Neural cell (in vitro differentiated cells): ENCODE measurements at regions not wholly inside any gene's neighbourhood (a gene's known extent, or its start where the extent isn't known, plus 50 kb on each side); places are given as distances from the start of the nearest gene placed in this dataset.
"Not testable (repeated sequence)": the region's sequence is repeated elsewhere in the genome, so short reads cannot be mapped to it uniquely, and the experiment has no call there.

Source experiments
- H2AFZ ChIP-seq: fragments of 200-600, 300-800 bp; sonication (generic), shearing (Covaris generic); 2 replicates; pipeline ENCODE4 v1.6.0; 2014; ENCODE audit warnings: low read depth, mild to moderate bottlenecking, antibody characterized with exemption, low read length, moderate library complexity
- H3F3A ChIP-seq: fragments of 200-600 bp; shearing (Covaris generic); 2 replicates; pipeline ENCODE4 v1.6.1; 2016; ENCODE audit warnings: mild to moderate bottlenecking, moderate library complexity, mixed read lengths, antibody characterized with exemption, low read length; ENCODE audit not compliant: insufficient read depth, poor library complexity, severe bottlenecking
- H3K27ac ChIP-seq: fragments of 200-600, 300-800 bp; sonication (generic), shearing (Covaris generic); 2 replicates; pipeline ENCODE4 v1.5.1; 2014; ENCODE audit warnings: mild to moderate bottlenecking, low read length, moderate library complexity
- H3K27me3 ChIP-seq: fragments of 300-800, 200-600 bp; sonication (generic), shearing (Covaris generic); 2 replicates; pipeline ENCODE4 v1.6.0; 2014; ENCODE audit warnings: mild to moderate bottlenecking, low read depth, low read length, moderate library complexity; ENCODE audit not compliant: insufficient read depth
- H3K36me3 ChIP-seq: fragments of 300-800, 200-600 bp; sonication (generic), shearing (Covaris generic); 2 replicates; pipeline ENCODE4 v1.5.1; 2014; ENCODE audit warnings: mild to moderate bottlenecking, antibody characterized with exemption, low read length, moderate library complexity; ENCODE audit not compliant: insufficient read depth
- H3K4me2 ChIP-seq: fragments of 300-800, 200-600 bp; sonication (generic), shearing (Covaris generic); 2 replicates; pipeline ENCODE4 v1.6.0; 2014; ENCODE audit warnings: mild to moderate bottlenecking, low read length
- H3K4me3 ChIP-seq: fragments of 300-800, 200-600 bp; sonication (generic), shearing (Covaris generic); 2 replicates; pipeline ENCODE4 v1.5.1; 2014; ENCODE audit warnings: mild to moderate bottlenecking, low read length, moderate library complexity
- H3K79me2 ChIP-seq: fragments of 200-600 bp; shearing (Covaris generic); replicated peaks from 2 replicates; pipeline ENCODE4 v1.6.0; 2014; ENCODE audit warnings: mild to moderate bottlenecking, low read length, moderate library complexity; ENCODE audit not compliant: insufficient read depth
- H3K9ac ChIP-seq: fragments of 300-800, 200-600 bp; sonication (generic), shearing (Covaris generic); 2 replicates; pipeline ENCODE4 v1.6.1; 2016; ENCODE audit warnings: mild to moderate bottlenecking, low read length, mixed read lengths
- H3K9me2 ChIP-seq: fragments of 200-600 bp; shearing (Covaris generic); 2 replicates; pipeline ENCODE4 v1.6.1; 2016; ENCODE audit warnings: mild to moderate bottlenecking, low read length, mixed read lengths; ENCODE audit not compliant: insufficient read depth
- H3K9me3 ChIP-seq: fragments of 200-600, 300-800 bp; sonication (generic), shearing (Covaris generic); 2 replicates; pipeline ENCODE4 v1.6.1; 2016; ENCODE audit warnings: mild to moderate bottlenecking, mixed run types, low read length, moderate library complexity, mixed read lengths
- H4K20me1 ChIP-seq: fragments of 200-600 bp; shearing (Covaris generic); 2 replicates; pipeline ENCODE4 v1.6.1; 2016; ENCODE audit warnings: mild to moderate bottlenecking, mixed run types; ENCODE audit not compliant: insufficient read depth
- EP300 ChIP-seq: fragments of 450-650 bp; conservative IDR thresholded peaks from 2 replicates; pipeline ENCODE4 v1.6.1; 2014; ENCODE audit warnings: antibody characterized with exemption, mild to moderate bottlenecking, moderate library complexity; ENCODE audit not compliant: poor library complexity, severe bottlenecking
- EZH2 ChIP-seq: fragments of 200-600, 300-800 bp; shearing (Covaris generic), sonication (generic); IDR thresholded peaks from 2 replicates; pipeline ENCODE4 v1.6.1; 2014; ENCODE audit warnings: antibody characterized with exemption, low read length, borderline replicate concordance, mild to moderate bottlenecking; ENCODE audit not compliant: insufficient read depth, poor library complexity, severe bottlenecking
- MXI1 ChIP-seq: fragments of 450-650 bp; conservative IDR thresholded peaks from 2 replicates; pipeline ENCODE4 v1.6.1; 2014; ENCODE audit warnings: antibody characterized with exemption, mild to moderate bottlenecking; ENCODE audit not compliant: poor library complexity, severe bottlenecking
- POLR2AphosphoS5 ChIP-seq: IDR thresholded peaks from 2 replicates; pipeline ENCODE4 v1.6.1; 2012
- RAD21 ChIP-seq: fragments of 450-650 bp; conservative IDR thresholded peaks from 2 replicates; pipeline ENCODE4 v1.6.1; 2014; ENCODE audit warnings: antibody characterized with exemption, mild to moderate bottlenecking, moderate library complexity
- REST ChIP-seq: IDR thresholded peaks from 2 replicates; pipeline ENCODE4 v1.6.1; 2012; ENCODE audit warnings: borderline replicate concordance
- SMC3 ChIP-seq: fragments of 450-650 bp; conservative IDR thresholded peaks from 2 replicates; pipeline ENCODE4 v1.6.1; 2014; ENCODE audit warnings: antibody characterized with exemption, mild to moderate bottlenecking, moderate library complexity; ENCODE audit not compliant: poor library complexity
- TAF1 ChIP-seq: IDR thresholded peaks from 2 replicates; pipeline ENCODE4 v1.6.1; 2012; ENCODE audit warnings: low read depth
- TF ChIP-seq, protein P1 (sequence below): fragments of 450-650 bp; IDR thresholded peaks from 2 replicates; pipeline ENCODE4 v1.5.1; 2014; ENCODE audit warnings: antibody characterized with exemption, mild to moderate bottlenecking, moderate library complexity; ENCODE audit not compliant: poor library complexity, severe bottlenecking

DNA sequence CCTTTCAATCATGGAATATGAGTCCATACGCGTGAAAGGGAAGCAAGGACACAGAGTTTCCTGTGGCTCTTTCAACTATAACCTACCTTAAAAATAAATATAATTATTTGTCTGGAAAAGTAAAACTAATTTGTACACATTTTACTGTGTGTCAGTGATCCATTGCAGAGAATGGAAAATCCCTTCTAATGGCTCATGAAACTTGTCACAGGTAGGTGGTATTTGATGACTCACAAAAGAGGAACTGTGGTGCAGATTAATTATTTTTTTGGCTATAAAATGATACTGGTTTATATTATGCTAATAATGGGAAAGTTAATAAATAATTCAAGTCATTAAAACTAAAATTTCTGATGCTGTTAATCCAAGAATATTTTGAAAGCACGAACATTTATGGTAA lies 792.2 kb downstream of the METTL15 start:
- Histone ChIP-seq H3K9ac (no peak overlapping the region), H3K4me2 (no peak overlapping the region), H3K9me3 (no peaks in the 10 kb centered on the region), H3K27me3 (no peaks in the 10 kb centered on the region), H2AFZ (no peak overlapping the region), H3K36me3 (no peaks in the 10 kb centered on the region), H3K9me2 (no peaks in the 10 kb centered on the region), H4K20me1 (no peaks in the 10 kb centered on the region), H3K4me3 (no peak overlapping the region), H3K79me2 (no peaks in the 10 kb centered on the region), H3F3A (no peaks in the 10 kb centered on the region), H3K27ac (no peak overlapping the region)
- TF ChIP-seq EP300 (no peak), MXI1 (no peak), SMC3 (no peak), RAD21 (no peak), EZH2 (no peak), REST (no peak), TAF1 (no peak), POLR2AphosphoS5 (no peak)
- TF ChIP-seq, protein P1, sequence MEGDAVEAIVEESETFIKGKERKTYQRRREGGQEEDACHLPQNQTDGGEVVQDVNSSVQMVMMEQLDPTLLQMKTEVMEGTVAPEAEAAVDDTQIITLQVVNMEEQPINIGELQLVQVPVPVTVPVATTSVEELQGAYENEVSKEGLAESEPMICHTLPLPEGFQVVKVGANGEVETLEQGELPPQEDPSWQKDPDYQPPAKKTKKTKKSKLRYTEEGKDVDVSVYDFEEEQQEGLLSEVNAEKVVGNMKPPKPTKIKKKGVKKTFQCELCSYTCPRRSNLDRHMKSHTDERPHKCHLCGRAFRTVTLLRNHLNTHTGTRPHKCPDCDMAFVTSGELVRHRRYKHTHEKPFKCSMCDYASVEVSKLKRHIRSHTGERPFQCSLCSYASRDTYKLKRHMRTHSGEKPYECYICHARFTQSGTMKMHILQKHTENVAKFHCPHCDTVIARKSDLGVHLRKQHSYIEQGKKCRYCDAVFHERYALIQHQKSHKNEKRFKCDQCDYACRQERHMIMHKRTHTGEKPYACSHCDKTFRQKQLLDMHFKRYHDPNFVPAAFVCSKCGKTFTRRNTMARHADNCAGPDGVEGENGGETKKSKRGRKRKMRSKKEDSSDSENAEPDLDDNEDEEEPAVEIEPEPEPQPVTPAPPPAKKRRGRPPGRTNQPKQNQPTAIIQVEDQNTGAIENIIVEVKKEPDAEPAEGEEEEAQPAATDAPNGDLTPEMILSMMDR: no peak

- no peaks in the 10 kb centered on the region for H4K20me1 ChIP-seq
- H3K27me3 ChIP-seq: no peaks in the 10 kb centered on the region
- H3K36me3 ChIP-seq: no peaks in the 10 kb centered on the region
- H2AFZ ChIP-seq: no peak overlapping the region
- H3K27ac ChIP-seq: no peak overlapping the region
- no peaks in the 10 kb centered on the region for H3K9me3 ChIP-seq
- TF ChIP-seq RAD21 (no peak), EP300 (no peak), EZH2 (no peak), MXI1 (no peak), TAF1 (no peak), SMC3 (no peak), REST (no peak), POLR2AphosphoS5 (no peak)
- TF ChIP-seq, protein P1: no peak
- no peaks in the 10 kb centered on the region for H3K9me2 ChIP-seq
- no peak overlapping the region for H3K4me2 ChIP-seq
- H3K79me2 ChIP-seq: no peaks in the 10 kb centered on the region
- H3F3A ChIP-seq: no peaks in the 10 kb centered on the region
- H3K4me3 ChIP-seq: no peak overlapping the region
- H3K9ac ChIP-seq: no peak overlapping the region
Measured at GRCh38 chr11:28899706-28900105, 791.5 kb downstream of the METTL15 start.

- not testable (repeated sequence) for H4K20me1 ChIP-seq, H3K36me3 ChIP-seq, H3K4me2 ChIP-seq, H3K4me3 ChIP-seq, H3F3A ChIP-seq, H3K27me3 ChIP-seq, H3K9ac ChIP-seq, H3K79me2 ChIP-seq, H3K27ac ChIP-seq, H3K9me2 ChIP-seq, H3K9me3 ChIP-seq, H2AFZ ChIP-seq
Measured at GRCh38 chr11:28890601-28891040, 782.4 kb downstream of the METTL15 start.
